Liver (tissue), 3 donors: ENCODE measurements at regions not wholly inside any gene's neighbourhood (a gene's known extent, or its start where the extent isn't known, plus 50 kb on each side); places are given as distances from the start of the nearest gene placed in this dataset.

Experiments
- TAF1 ChIP-seq: conservative IDR thresholded peaks from 2 replicates; pipeline ENCODE4 v1.6.1; 2016; ENCODE audit warnings: antibody characterized with exemption, mild to moderate bottlenecking
- TF ChIP-seq, protein P1 (sequence below): fragments of 150-350 bp; IDR thresholded peaks from 2 replicates; pipeline ENCODE4 v1.5.1; 2017; ENCODE audit warnings: improper control_type of control experiment, low read depth, low read length; ENCODE audit not compliant: missing input control
- TF ChIP-seq, protein P2 (sequence below): IDR thresholded peaks from 2 replicates; pipeline ENCODE4 v1.6.1; 2016; ENCODE audit warnings: antibody characterized with exemption
- donor health status: healthy.
- donor health status: healthy.

DNA sequence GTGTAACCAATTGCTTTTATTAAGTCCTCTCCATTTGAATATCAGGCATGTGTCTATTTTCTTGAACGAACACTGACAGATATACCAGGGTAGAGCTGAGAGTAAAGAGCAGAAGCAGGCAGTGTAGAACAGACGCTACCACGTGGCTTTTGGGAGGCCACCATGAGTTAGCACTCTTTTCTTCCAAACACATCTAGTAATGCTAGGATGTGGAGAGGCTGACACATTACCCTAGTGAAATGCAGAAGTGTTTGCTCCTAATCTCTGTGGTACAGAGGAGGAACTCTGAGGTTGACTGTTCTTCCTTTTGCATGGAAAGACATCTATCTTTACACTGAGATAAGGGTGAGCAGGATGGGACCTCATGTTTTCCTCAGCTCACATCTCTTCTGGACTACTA lies 216.3 kb downstream of the SATB1 start:
- TF ChIP-seq, protein P1, sequence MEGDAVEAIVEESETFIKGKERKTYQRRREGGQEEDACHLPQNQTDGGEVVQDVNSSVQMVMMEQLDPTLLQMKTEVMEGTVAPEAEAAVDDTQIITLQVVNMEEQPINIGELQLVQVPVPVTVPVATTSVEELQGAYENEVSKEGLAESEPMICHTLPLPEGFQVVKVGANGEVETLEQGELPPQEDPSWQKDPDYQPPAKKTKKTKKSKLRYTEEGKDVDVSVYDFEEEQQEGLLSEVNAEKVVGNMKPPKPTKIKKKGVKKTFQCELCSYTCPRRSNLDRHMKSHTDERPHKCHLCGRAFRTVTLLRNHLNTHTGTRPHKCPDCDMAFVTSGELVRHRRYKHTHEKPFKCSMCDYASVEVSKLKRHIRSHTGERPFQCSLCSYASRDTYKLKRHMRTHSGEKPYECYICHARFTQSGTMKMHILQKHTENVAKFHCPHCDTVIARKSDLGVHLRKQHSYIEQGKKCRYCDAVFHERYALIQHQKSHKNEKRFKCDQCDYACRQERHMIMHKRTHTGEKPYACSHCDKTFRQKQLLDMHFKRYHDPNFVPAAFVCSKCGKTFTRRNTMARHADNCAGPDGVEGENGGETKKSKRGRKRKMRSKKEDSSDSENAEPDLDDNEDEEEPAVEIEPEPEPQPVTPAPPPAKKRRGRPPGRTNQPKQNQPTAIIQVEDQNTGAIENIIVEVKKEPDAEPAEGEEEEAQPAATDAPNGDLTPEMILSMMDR = no peak
- TF ChIP-seq, protein P2, sequence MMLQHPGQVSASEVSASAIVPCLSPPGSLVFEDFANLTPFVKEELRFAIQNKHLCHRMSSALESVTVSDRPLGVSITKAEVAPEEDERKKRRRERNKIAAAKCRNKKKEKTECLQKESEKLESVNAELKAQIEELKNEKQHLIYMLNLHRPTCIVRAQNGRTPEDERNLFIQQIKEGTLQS = no peak
- no peak for TF ChIP-seq TAF1
